Mucosa of descending colon (tissue), 3 donors: ENCODE measurements at regions not wholly inside any gene's neighbourhood (a gene's known extent, or its start where the extent isn't known, plus 50 kb on each side); places are given as distances from the start of the nearest gene placed in this dataset.

Experiments used
- ATAC-seq: fragments of 200-7000 bp; cut with Tn5 transposase; one replicate; pipeline ENCODE4 v1.9.1; 2020; ENCODE audit warnings: mild to moderate bottlenecking, moderate library complexity
- DNase-seq, 3 donors: peaks; one replicate each; pipeline ENCODE4 v3.0.0-alpha.2; 2020
- H3K36me3 ChIP-seq: fragments of 200-600 bp; one replicate; pipeline ENCODE4 v1.8.0; 2021; ENCODE audit warnings: low read depth, mild to moderate bottlenecking
- H3K4me1 ChIP-seq: fragments of 200-600 bp; one replicate; pipeline ENCODE4 v1.8.0; 2021; ENCODE audit warnings: low read depth, mild to moderate bottlenecking
- H3K4me3 ChIP-seq: fragments of 200-600 bp; one replicate; pipeline ENCODE4 v1.8.0; 2021; ENCODE audit warnings: mild to moderate bottlenecking
- H3K9me3 ChIP-seq: fragments of 200-600 bp; one replicate; pipeline ENCODE4 v1.8.0; 2021; ENCODE audit warnings: mild to moderate bottlenecking
- CTCF ChIP-seq: fragments of 200-600 bp; IDR thresholded peaks from one replicate; pipeline ENCODE4 v1.8.0; 2022; ENCODE audit warnings: antibody characterized with exemption, mild to moderate bottlenecking
- intact Hi-C, 2 donors: fragments of 100-400 bp; cut with DNase I in 1 of 2; cut with micrococcal nuclease in 1 of 2; formaldehyde crosslinking; loops; one replicate each; pipeline versions ENCODE4 v1.11.0 to v1.11.1; 2022; cut with DNase I, micrococcal nuclease
- donor health status: DM: no; HTN: no; CAD: no; lungs with moderate emphysema.
- donor health status: DM: no; HTN: no; CAD: no.
- donor health status: DM: no; HTN: yes; CAD: no.

- Histone ChIP-seq H3K36me3 (no peaks in the 10 kb centered on the region), H3K4me3 (no peak overlapping the region), H3K4me1 (no peaks in the 10 kb centered on the region), H3K9me3 (no peaks in the 10 kb centered on the region)
- no peak for DNase-seq
- intact Hi-C loops: no loop called here
- ATAC-seq: no peak
- no peak for TF ChIP-seq CTCF
These were observed 73.9 kb upstream of the ZCCHC13 start for GRCh38 chrX:74230094-74230493.

DNA sequence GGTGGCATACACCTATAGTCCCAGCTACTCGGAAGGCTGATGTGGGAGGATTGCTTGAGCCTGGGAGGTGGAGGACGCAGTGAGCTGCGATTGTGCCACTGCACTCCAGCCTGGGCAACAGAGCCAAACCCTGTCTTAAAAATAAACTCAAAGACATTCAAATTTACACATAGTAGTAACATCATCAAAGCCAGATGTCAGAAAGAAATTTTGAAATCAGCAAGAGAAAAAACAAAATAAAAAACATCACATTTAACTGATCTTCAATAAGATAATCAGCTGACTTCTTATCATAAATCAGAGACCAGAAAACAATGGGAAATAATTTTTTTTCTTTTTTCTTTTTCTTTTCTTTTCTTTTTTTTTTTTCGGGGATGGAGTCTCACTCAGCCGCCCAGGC lies 78.9 kb upstream of the ZCCHC13 start:
- no peaks in the 10 kb centered on the region for H3K4me1 ChIP-seq
- intact Hi-C loops: no loop called here
- no peak for TF ChIP-seq CTCF
- ATAC-seq (no peak), DNase-seq (no peak)
- no peak overlapping the region for H3K4me3 ChIP-seq
- H3K9me3 ChIP-seq: no peaks in the 10 kb centered on the region
- H3K36me3 ChIP-seq: no peaks in the 10 kb centered on the region

DNA sequence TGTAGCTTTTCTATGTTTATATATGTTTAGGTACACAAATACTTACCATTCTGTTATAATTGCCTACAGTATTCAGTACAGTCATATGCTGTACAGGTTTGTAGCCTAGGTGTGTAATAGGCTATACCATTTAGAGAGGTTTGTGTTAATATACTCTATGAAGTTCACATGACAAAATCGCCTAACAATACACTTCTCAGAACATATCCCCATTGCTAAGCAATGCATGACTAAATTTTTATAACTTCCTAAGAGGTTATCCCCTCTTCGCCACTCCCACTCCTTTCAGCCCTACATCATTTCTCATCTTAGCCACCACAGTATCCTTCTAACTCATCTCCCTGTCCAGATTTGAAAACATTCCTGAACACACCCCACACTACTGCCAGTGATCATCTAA lies 83.7 kb upstream of the ZCCHC13 start:
- DNase-seq (no peak), ATAC-seq (no peak)
- Histone ChIP-seq H3K4me1 (no peaks in the 10 kb centered on the region), H3K36me3 (no peaks in the 10 kb centered on the region), H3K9me3 (no peaks in the 10 kb centered on the region), H3K4me3 (no peak overlapping the region)
- no peak for TF ChIP-seq CTCF
- intact Hi-C loops: no loop called here

GRCh38 chrX:74218895-74219294 lies 85.1 kb upstream of the ZCCHC13 start:
- DNase-seq: no peak
- Histone ChIP-seq H3K9me3 (no peaks in the 10 kb centered on the region), H3K4me3 (no peak overlapping the region), H3K36me3 (no peaks in the 10 kb centered on the region), H3K4me1 (no peaks in the 10 kb centered on the region)
- no peak for ATAC-seq
- TF ChIP-seq CTCF: no peak
- intact Hi-C loops: no loop called here

DNA sequence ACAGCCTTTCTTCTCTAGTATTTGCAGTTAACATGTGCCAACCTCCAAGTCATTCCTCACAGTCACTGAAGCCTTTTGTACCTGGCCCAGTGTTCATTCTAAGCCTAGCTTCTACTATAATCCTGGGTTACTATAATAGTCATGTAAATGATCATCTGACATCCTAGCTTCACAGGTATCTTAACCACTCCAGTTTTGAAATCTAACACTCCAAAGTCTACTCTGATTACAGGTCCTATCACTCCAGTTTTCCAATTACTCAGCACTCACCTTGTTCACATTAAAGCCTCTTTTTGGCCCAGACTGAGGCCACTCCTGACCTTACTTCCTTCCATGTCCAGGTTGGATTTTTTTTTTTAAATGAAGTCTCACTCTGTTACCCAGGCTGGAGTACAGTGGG lies 87.6 kb upstream of the ZCCHC13 start:
- H3K4me1 ChIP-seq: no peaks in the 10 kb centered on the region
- DNase-seq (no peak), ATAC-seq (no peak)
- no peaks in the 10 kb centered on the region for H3K36me3 ChIP-seq
- H3K9me3 ChIP-seq: no peaks in the 10 kb centered on the region
- intact Hi-C loops: no loop called here
- H3K4me3 ChIP-seq: no peak overlapping the region
- no peak for TF ChIP-seq CTCF

GRCh38 chrX:74211911-74212310 lies 92.1 kb upstream of the ZCCHC13 start:
- no peak for ATAC-seq
- no peak for TF ChIP-seq CTCF
- Histone ChIP-seq H3K36me3 (no peaks in the 10 kb centered on the region), H3K4me3 (no peak overlapping the region), H3K9me3 (no peaks in the 10 kb centered on the region), H3K4me1 (no peaks in the 10 kb centered on the region)
- no peak for DNase-seq
- intact Hi-C loops: no loop called here
